ENCODE measurements at regions not wholly inside any gene's neighbourhood (a gene's known extent, or its start where the extent isn't known, plus 50 kb on each side); places are given as distances from the start of the nearest gene placed in this dataset.

DNA sequence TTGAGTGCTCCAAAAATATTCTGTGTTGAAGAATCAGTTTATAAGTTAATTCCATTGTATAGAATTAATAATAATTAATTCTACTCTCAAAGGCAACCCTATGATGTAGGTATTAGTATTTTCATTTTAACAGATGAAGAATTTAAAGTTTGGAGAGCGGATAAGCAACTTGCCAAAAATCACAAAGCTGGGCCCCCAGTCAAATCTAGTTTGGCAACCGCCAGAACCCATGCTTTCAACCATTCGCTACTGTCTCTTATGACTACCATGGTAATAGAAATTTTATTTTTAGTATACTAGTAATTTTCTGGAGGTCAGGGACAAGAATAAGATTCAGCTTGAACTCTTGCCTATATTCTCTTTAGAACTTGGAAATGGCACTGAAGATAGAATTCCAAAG lies 229.8 kb downstream of the IBTK start:
- H3K9me3 ChIP-seq, result peaks cover 0 to under 1% (median 0%) of the 10 kb centered on the region in 4 donors
- TF ChIP-seq, protein P1, sequence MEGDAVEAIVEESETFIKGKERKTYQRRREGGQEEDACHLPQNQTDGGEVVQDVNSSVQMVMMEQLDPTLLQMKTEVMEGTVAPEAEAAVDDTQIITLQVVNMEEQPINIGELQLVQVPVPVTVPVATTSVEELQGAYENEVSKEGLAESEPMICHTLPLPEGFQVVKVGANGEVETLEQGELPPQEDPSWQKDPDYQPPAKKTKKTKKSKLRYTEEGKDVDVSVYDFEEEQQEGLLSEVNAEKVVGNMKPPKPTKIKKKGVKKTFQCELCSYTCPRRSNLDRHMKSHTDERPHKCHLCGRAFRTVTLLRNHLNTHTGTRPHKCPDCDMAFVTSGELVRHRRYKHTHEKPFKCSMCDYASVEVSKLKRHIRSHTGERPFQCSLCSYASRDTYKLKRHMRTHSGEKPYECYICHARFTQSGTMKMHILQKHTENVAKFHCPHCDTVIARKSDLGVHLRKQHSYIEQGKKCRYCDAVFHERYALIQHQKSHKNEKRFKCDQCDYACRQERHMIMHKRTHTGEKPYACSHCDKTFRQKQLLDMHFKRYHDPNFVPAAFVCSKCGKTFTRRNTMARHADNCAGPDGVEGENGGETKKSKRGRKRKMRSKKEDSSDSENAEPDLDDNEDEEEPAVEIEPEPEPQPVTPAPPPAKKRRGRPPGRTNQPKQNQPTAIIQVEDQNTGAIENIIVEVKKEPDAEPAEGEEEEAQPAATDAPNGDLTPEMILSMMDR (IDR thresholded peaks at IDR 0.05), result no peak
- TF ChIP-seq POLR2AphosphoS5 (IDR thresholded peaks at IDR 0.05), result no peak
- TF ChIP-seq EP300 (IDR thresholded peaks at IDR 0.05), result no peak
- TF ChIP-seq POLR2A (IDR thresholded peaks at IDR 0.05; ENCODE audit: low read depth), result no peak
- peak overlapping the region; percentile 4 to 68 (median 18) for H3K27ac ChIP-seq (replicated peaks in 1 of 4)
- H3K4me1 ChIP-seq, result peaks cover 19 to 55% (median 24%) of the 10 kb centered on the region in 4 donors
- no peaks in the 10 kb centered on the region for H3K36me3 ChIP-seq
- no peak overlapping the region for H3K4me3 ChIP-seq
- DNase-seq (ENCODE audit: extremely low spot score), result no peak
- no peaks in the 10 kb centered on the region for H3K27me3 ChIP-seq
- intact Hi-C loops (cut with DNase I), result no loop called here
- 77% methylated on average over 3 of the region's 3 CpGs for WGBS

DNA sequence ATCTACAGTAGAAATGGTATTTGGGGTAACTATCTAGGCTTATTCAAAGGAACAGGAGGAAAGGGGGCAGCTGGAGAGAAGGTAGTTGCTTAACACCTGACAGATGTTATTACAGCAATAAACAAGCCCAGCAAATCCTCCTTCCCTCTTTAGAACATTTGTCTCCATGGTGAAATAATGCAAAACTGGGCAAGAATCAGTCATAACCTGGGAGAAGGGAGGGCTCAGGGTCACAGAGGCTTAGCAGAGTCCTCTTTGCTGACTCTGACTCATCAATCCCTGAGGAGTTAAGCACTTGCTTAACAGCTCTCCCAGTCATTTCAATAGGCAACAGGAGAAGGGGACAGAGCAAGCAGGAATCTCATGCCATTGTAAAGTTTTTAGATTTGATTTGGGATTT lies 230.3 kb downstream of the IBTK start:
- peaks cover 19 to 55% (median 24%) of the 10 kb centered on the region in 4 donors for H3K4me1 ChIP-seq
- H3K4me3 ChIP-seq, result no peak overlapping the region
- no peaks in the 10 kb centered on the region for H3K36me3 ChIP-seq
- no peak for TF ChIP-seq EP300 (IDR thresholded peaks at IDR 0.05)
- TF ChIP-seq POLR2AphosphoS5 (IDR thresholded peaks at IDR 0.05), result peak in 1 of 2 donors; percentile 50
- TF ChIP-seq POLR2A (IDR thresholded peaks at IDR 0.05; ENCODE audit: low read depth), result no peak
- H3K9me3 ChIP-seq, result peaks cover 0 to 4% (median 0%) of the 10 kb centered on the region in 4 donors
- H3K27ac ChIP-seq (replicated peaks in 1 of 4), result peak overlapping the region; percentile 58 to 68 (median 60)
- intact Hi-C loops (cut with DNase I), result no loop called here
- H3K27me3 ChIP-seq, result no peaks in the 10 kb centered on the region
- DNase-seq (ENCODE audit: extremely low spot score), result no peak

DNA sequence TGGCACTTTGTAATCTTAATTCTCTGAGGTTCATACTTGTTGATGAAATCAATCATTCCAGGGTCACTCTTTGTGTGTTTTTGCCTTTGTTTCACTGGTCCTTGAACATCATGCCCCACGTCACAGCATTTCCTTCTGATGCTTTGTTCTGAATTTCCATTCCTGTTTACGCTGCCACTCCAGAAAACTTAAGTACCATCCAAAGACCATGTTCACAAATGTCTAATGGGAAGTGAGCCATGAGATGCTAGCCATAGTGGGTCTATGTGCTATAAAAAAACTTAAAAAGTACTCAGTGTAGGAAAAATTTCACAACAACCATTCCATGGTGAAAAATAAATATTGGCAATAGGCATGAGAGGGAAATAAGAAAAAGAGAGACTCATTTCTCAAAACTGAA lies 232.0 kb downstream of the IBTK start:
- no peak for DNase-seq (ENCODE audit: extremely low spot score)
- Histone ChIP-seq H3K36me3 (no peaks in the 10 kb centered on the region), H3K9me3 (peaks cover 0 to 4% (median 0%) of the 10 kb centered on the region in 4 donors), H3K4me3 (no peak overlapping the region), H3K27me3 (no peaks in the 10 kb centered on the region), H3K4me1 (peaks cover 19 to 55% (median 24%) of the 10 kb centered on the region in 4 donors), H3K27ac (replicated peaks in 1 of 4) (peak overlapping the region; percentile 42 to 66 (median 57))
- TF ChIP-seq EP300 (IDR thresholded peaks at IDR 0.05) (no peak), POLR2AphosphoS5 (IDR thresholded peaks at IDR 0.05) (no peak), POLR2A (IDR thresholded peaks at IDR 0.05; ENCODE audit: low read depth) (no peak)
- TF ChIP-seq, protein P1 (IDR thresholded peaks at IDR 0.05), result no peak
- 61% methylated on average over 2 of the region's 2 CpGs for WGBS
- intact Hi-C loops (cut with DNase I), result no loop called here

DNA sequence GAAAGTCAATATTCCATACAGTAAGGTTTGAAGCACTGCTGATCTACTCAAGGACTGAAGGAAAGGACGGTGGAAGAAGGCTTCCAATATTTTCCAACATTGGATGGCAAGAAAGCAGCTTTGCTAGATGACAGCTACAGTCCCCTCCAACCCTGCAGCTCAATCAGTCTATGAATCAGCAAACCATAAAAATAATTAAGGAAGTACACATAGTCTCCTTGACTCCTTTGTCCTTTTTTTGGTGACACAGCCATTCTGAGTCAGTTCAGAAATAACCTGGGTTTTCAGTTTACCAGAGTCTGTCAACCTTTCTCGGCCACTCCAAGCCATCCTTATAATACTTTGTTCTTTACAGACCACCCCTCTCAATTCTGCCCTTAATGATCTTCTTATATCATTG lies 232.5 kb downstream of the IBTK start:
- peaks cover 19 to 55% (median 24%) of the 10 kb centered on the region in 4 donors for H3K4me1 ChIP-seq

More for the DNA sequence above, 232.5 kb downstream of the IBTK start:
- peaks cover 0 to 4% (median 0%) of the 10 kb centered on the region in 4 donors for H3K9me3 ChIP-seq
- peak overlapping the region; percentile 42 to 66 (median 57) for H3K27ac ChIP-seq (replicated peaks in 1 of 4)
- TF ChIP-seq EP300 (IDR thresholded peaks at IDR 0.05), result no peak
- TF ChIP-seq, protein P1 (IDR thresholded peaks at IDR 0.05), result no peak
- TF ChIP-seq POLR2A (IDR thresholded peaks at IDR 0.05; ENCODE audit: low read depth), result no peak
- TF ChIP-seq POLR2AphosphoS5 (IDR thresholded peaks at IDR 0.05), result no peak
- H3K27me3 ChIP-seq, result no peaks in the 10 kb centered on the region
- H3K36me3 ChIP-seq, result no peaks in the 10 kb centered on the region
- no peak for DNase-seq (ENCODE audit: extremely low spot score)
- WGBS, result 95% methylated on average over 2 of the region's 2 CpGs
- no peak overlapping the region for H3K4me3 ChIP-seq
- intact Hi-C loops (cut with DNase I), result no loop called here
